IMR-90 (cell line): ENCODE measurements at regions not wholly inside any gene's neighbourhood (a gene's known extent, or its start where the extent isn't known, plus 50 kb on each side); places are given as distances from the start of the nearest gene placed in this dataset.

Source experiments
- ATAC-seq: fragments of 200-7000 bp; cut with Tn5 transposase; 2 replicates; pipeline ENCODE4 v1.9.1; 2020; ENCODE audit warnings: low read depth, mild to moderate bottlenecking, moderate library complexity
- BruUV-seq: library from RNA; stranded (reverse); fragments of 400-500 nt; replicated peaks from 2 replicates; lab custom pipeline; 2021; lab: Mats Ljungman, UMichigan
- CTCF ChIA-PET: fragments of 300-600 bp; formaldehyde crosslinking; extraction: SDS; loops from one replicate; lab custom pipeline; 2021; ENCODE audit warnings: antibody characterized with exemption; lab: Yijun Ruan, JAX
- POLR2A ChIA-PET: fragments of 300-600 bp; sonication (Branson Sonifier 250); formaldehyde crosslinking; loops from one replicate; lab custom pipeline; 2022; ENCODE audit warnings: antibody characterized with exemption; ENCODE audit not compliant: unreplicated experiment; lab: Charles Lee
- DNase-seq: peaks from one replicate; pipeline ENCODE4 v3.0.0; 2013
- H2AFZ ChIP-seq: replicated peaks from 2 replicates; pipeline ENCODE3; 2013; ENCODE audit warnings: low read length, mild to moderate bottlenecking; ENCODE audit not compliant: poor library complexity
- H2AK5ac ChIP-seq: 2 replicates; pipeline ENCODE4 v1.6.1; 2013; ENCODE audit warnings: low read depth, low read length, inconsistent platforms
- H2AK9ac ChIP-seq: replicated peaks from 2 replicates; pipeline ENCODE3; 2013; ENCODE audit warnings: mild to moderate bottlenecking, low read depth, low read length, moderate library complexity; ENCODE audit not compliant: poor library complexity
- H2BK120ac ChIP-seq: 2 replicates; pipeline ENCODE4 v1.6.1; 2013; ENCODE audit warnings: low read depth, low read length, inconsistent platforms
- H2BK15ac ChIP-seq: 3 replicates; pipeline ENCODE4 v1.6.1; 2013; ENCODE audit warnings: low read depth, low read length, inconsistent platforms
- H2BK20ac ChIP-seq: 2 replicates; pipeline ENCODE4 v1.6.1; 2013; ENCODE audit warnings: low read depth, mild to moderate bottlenecking, inconsistent platforms, low read length, moderate library complexity
- H2BK5ac ChIP-seq: 2 replicates; pipeline ENCODE4 v1.6.1; 2013; ENCODE audit warnings: mild to moderate bottlenecking, low read depth, low read length, inconsistent platforms; ENCODE audit not compliant: poor library complexity, severe bottlenecking
- H3K14ac ChIP-seq: replicated peaks from 2 replicates; pipeline ENCODE4 v1.6.1; 2013; ENCODE audit warnings: low read depth, low read length, inconsistent platforms
- H3K18ac ChIP-seq: 2 replicates; pipeline ENCODE4 v1.6.1; 2013; ENCODE audit warnings: low read depth, low read length, control low read depth
- H3K23ac ChIP-seq: 2 replicates; pipeline ENCODE4 v1.6.1; 2013; ENCODE audit warnings: low read depth, low read length, inconsistent platforms
- H3K27ac ChIP-seq: 2 replicates; pipeline ENCODE4 v1.5.1; 2013; ENCODE audit warnings: mild to moderate bottlenecking, control low read depth, low read length; ENCODE audit not compliant: insufficient read depth
- H3K27me3 ChIP-seq: 2 replicates; pipeline ENCODE4 v1.6.1; 2013; ENCODE audit warnings: low read length; ENCODE audit not compliant: control insufficient read depth, insufficient read depth
- H3K36me3 ChIP-seq: 2 replicates; pipeline ENCODE4 v1.6.1; 2013; ENCODE audit warnings: low read length, mixed read lengths; ENCODE audit not compliant: control insufficient read depth, insufficient read depth
- H3K4ac ChIP-seq: 2 replicates; pipeline ENCODE4 v1.6.1; 2013; ENCODE audit warnings: low read depth, low read length, inconsistent platforms
- H3K4me1 ChIP-seq: 2 replicates; pipeline ENCODE4 v1.6.1; 2013; ENCODE audit warnings: low read length, mixed read lengths; ENCODE audit not compliant: control insufficient read depth, insufficient read depth
- H3K4me2 ChIP-seq: 2 replicates; pipeline ENCODE4 v1.6.1; 2013; ENCODE audit warnings: low read depth, mild to moderate bottlenecking, control low read depth, low read length, moderate library complexity
- H3K4me3 ChIP-seq: 2 replicates; pipeline ENCODE4 v1.5.1; 2013; ENCODE audit warnings: low read depth, mild to moderate bottlenecking, control low read depth, low read length, moderate library complexity; ENCODE audit not compliant: insufficient read depth
- H3K56ac ChIP-seq: 2 replicates; pipeline ENCODE4 v1.6.1; 2013; ENCODE audit warnings: low read length, inconsistent platforms; ENCODE audit not compliant: insufficient read depth; ENCODE audit errors: extremely low read depth
- H3K79me1 ChIP-seq, 2 experiments: 2 replicates each; pipeline ENCODE4 v1.6.1; 2013; ENCODE audit warnings: low read length in 2 of 2, inconsistent platforms in 1 of 2, low read depth in 1 of 2
- H3K9ac ChIP-seq: 2 replicates; pipeline ENCODE4 v1.6.1; 2013; ENCODE audit warnings: low read depth, low read length, control low read depth
- H3K9me1 ChIP-seq: 2 replicates; pipeline ENCODE4 v1.6.1; 2013; ENCODE audit warnings: low read length, inconsistent platforms; ENCODE audit not compliant: insufficient read depth
- H3K9me3 ChIP-seq: 2 replicates; pipeline ENCODE4 v1.6.1; 2013; ENCODE audit warnings: low read length; ENCODE audit not compliant: control insufficient read depth, insufficient read depth
- H4K20me1 ChIP-seq: 2 replicates; pipeline ENCODE4 v1.6.1; 2013; ENCODE audit warnings: low read length, inconsistent platforms; ENCODE audit not compliant: insufficient read depth
- H4K5ac ChIP-seq: 2 replicates; pipeline ENCODE4 v1.6.1; 2013; ENCODE audit warnings: mild to moderate bottlenecking, low read depth, low read length, control low read depth
- H4K8ac ChIP-seq, 2 experiments: 2 replicates each; pipeline ENCODE4 v1.6.1; 2013; ENCODE audit warnings: low read depth in 2 of 2, low read length in 2 of 2, control low read depth in 1 of 2, inconsistent platforms in 1 of 2
- H4K91ac ChIP-seq: 2 replicates; pipeline ENCODE4 v1.6.1; 2013; ENCODE audit warnings: low read depth, low read length, inconsistent platforms; ENCODE audit not compliant: insufficient read depth
- CTCF ChIP-seq: conservative IDR thresholded peaks from 2 replicates; pipeline ENCODE4 v1.5.1; 2012; ENCODE audit warnings: mild to moderate bottlenecking, low read depth, low read length, improper control_type of control experiment
- WGBS, 2 experiments: methylation state at CpG; one replicate each; pipeline versions ENCODE4 v1.1.5 to v1.1.7; 2013; ENCODE audit warnings: missing lambda C conversion rate in 2 of 2; ENCODE audit not compliant: insufficient read length in 1 of 2; ENCODE audit errors: extremely low coverage in 2 of 2; 5-methylcytosine and 5-hydroxymethylcytosine counted together
- dilution Hi-C: fragments of 300-500 bp; cut with HindIII; formaldehyde crosslinking; loops from one replicate; pipeline ENCODE4 v1.14.3; 2018; ENCODE audit warnings: low sequenced_read_pairs; ENCODE audit not compliant: unreplicated experiment
- in situ Hi-C: fragments of 300-500 bp; cut with MboI; formaldehyde crosslinking; loops from 3 replicates; pipeline ENCODE4 v1.14.3; 2019; ENCODE audit warnings: low sequenced_read_pairs, inconsistent platforms, mixed read lengths
- intact Hi-C: fragments of 100-400 bp; cut with micrococcal nuclease; formaldehyde crosslinking; loops from 2 replicates; pipeline ENCODE4 v1.10.0; 2022

DNA sequence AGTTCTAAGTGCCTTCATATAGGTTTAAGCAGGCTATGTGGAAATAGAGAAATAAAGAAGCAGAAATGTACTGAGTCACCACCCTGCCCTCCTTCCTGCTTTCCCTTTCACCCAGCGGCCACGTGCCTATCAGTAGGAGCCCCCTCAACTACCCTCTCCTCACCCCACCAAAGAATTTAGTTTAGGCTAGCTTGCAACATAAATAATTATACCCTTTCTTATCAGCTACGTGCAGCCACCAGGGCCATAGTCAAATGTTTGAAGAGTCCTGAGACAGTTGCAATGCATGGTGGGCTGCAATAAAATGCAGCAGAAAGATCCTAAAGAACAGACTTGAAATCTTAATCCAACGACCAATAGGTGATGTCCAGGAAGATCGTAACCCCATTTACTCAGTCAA is 101.2 kb downstream of the RTP5 start:
- Histone ChIP-seq H3K27ac (no peak overlapping the region), H2AK5ac (no peak overlapping the region), H3K23ac (no peak overlapping the region), H3K18ac (no peak overlapping the region), H3K27me3 (no peaks in the 10 kb centered on the region), H3K56ac (no peak overlapping the region), H3K14ac (no peak overlapping the region), H2AFZ (no peak overlapping the region), H3K4me3 (no peak overlapping the region), H2BK15ac (no peak overlapping the region), H3K4ac (no peak overlapping the region), H3K79me1 (no peaks in the 10 kb centered on the region), H4K20me1 (peaks cover 4% of the 10 kb centered on the region; the same call in 1 of the 2 replicates), H2AK9ac (no peak overlapping the region), H2BK5ac (no peak overlapping the region), H3K36me3 (no peaks in the 10 kb centered on the region), H3K4me2 (no peak overlapping the region), H3K9me1 (no peaks in the 10 kb centered on the region), H3K9ac (no peak overlapping the region), H3K9me3 (no peaks in the 10 kb centered on the region), H4K91ac (no peak overlapping the region), H2BK20ac (no peak overlapping the region), H3K4me1 (peaks cover 7% of the 10 kb centered on the region), H4K8ac (no peak overlapping the region), H4K5ac (no peak overlapping the region), H2BK120ac (no peak overlapping the region)
- dilution Hi-C loops (no loop called here), intact Hi-C loops (no loop called here), in situ Hi-C loops (no loop called here)
- no peak for TF ChIP-seq CTCF
- BruUV-seq = no TSS peak
- ChIA-PET POLR2A (no interaction called here), CTCF (no interaction called here)
- no peak for DNase-seq
- WGBS, 2 experiments = 80% methylated on average over 4 of the region's 5 CpGs; no CpG with 5 or more reads in 1 of the 2 experiments
- no peak for ATAC-seq
